HCT116 (cell line): ENCODE measurements at regions not wholly inside any gene's neighbourhood (a gene's known extent, or its start where the extent isn't known, plus 50 kb on each side); places are given as distances from the start of the nearest gene placed in this dataset.

Source experiments
- ATAC-seq: fragments of 200-7000 bp; cut with Tn5 transposase; 2 replicates; pipeline ENCODE4 v1.9.1; 2020; ENCODE audit warnings: mild to moderate bottlenecking, moderate library complexity
- BruUV-seq: library from RNA; stranded (reverse); fragments of 400-500 nt; replicated peaks from 2 replicates; lab custom pipeline; 2021; lab: Mats Ljungman, UMichigan
- CTCF ChIA-PET: fragments of 300-600 bp; sonication (Branson Sonifier 250); formaldehyde crosslinking; loops from one replicate; lab custom pipeline; 2021; ENCODE audit warnings: antibody characterized with exemption; lab: Charles Lee
- POLR2A ChIA-PET: fragments of 300-600, 350-600 bp; sonication (Branson Sonifier 250); formaldehyde crosslinking; loops from one replicate; lab custom pipeline; 2021; ENCODE audit warnings: antibody characterized with exemption; lab: Charles Lee
- RAD21 ChIA-PET, 2 experiments: fragments of 300-600 bp; sonication (Branson Sonifier 250); formaldehyde crosslinking; loops; one replicate each; lab custom pipeline; 2023; ENCODE audit warnings: low total read pairs in 2 of 2; ENCODE audit not compliant: uncharacterized antibody in 2 of 2, unreplicated experiment in 2 of 2, low non-redundant PET in 1 of 2; lab: Charles Lee
- DNase-seq: peaks from one replicate; pipeline ENCODE4 v3.0.0-alpha.2; 2010; ENCODE audit warnings: low read depth, low spot score
- H2AFZ ChIP-seq: fragments of 200-600 bp; shearing (Covaris generic), sonication (generic); 2 replicates; pipeline ENCODE4 v1.6.1; 2017; ENCODE audit warnings: low read depth, mixed run types, mixed read lengths, antibody characterized with exemption, low read length; ENCODE audit not compliant: poor library complexity, severe bottlenecking
- H3K27ac ChIP-seq: 2 replicates; pipeline ENCODE4 v1.5.1; 2012; ENCODE audit warnings: low read depth, low read length
- H3K27me3 ChIP-seq: fragments of 200-600 bp; sonication (generic); 2 replicates; pipeline ENCODE4 v1.6.1; 2016; ENCODE audit warnings: mixed run types, low read length, mixed read lengths; ENCODE audit not compliant: insufficient read depth
- H3K36me3 ChIP-seq, 2 experiments: fragments of 200-500 bp in 1 of 2; fragments of 200-600 bp in 1 of 2; sonication (Bioruptor generic) in 1 of 2; sonication (generic) in 1 of 2; 2 replicates each; pipeline versions ENCODE4 v1.5.1 to v1.6.1; 2014 to 2016; ENCODE audit warnings: low read length in 2 of 2, inconsistent platforms in 1 of 2, mixed read lengths in 1 of 2, mixed run types in 1 of 2; ENCODE audit not compliant: insufficient read depth in 2 of 2, control insufficient read depth in 1 of 2
- H3K4me1 ChIP-seq, 2 experiments: fragments of 200-600 bp in 1 of 2; sonication (generic) in 1 of 2; 2 replicates each; pipeline versions ENCODE4 v1.5.1 to v1.6.1; 2012 to 2017; ENCODE audit warnings: low read length in 2 of 2, inconsistent platforms in 1 of 2, mild to moderate bottlenecking in 1 of 2, mixed read lengths in 1 of 2, mixed run types in 1 of 2, moderate library complexity in 1 of 2; ENCODE audit not compliant: insufficient read depth in 2 of 2, control insufficient read depth in 1 of 2
- H3K4me2 ChIP-seq: fragments of 200-600 bp; sonication (generic); 2 replicates; pipeline ENCODE4 v1.6.1; 2017; ENCODE audit warnings: mixed run types, low read length, mixed read lengths
- H3K4me3 ChIP-seq, 2 experiments: fragments of 200-600 bp in 1 of 2; sonication (generic) in 1 of 2; replicated peaks in 1 of 2; 2 replicates each; pipeline ENCODE4 v1.5.1; 2011 to 2016; ENCODE audit warnings: low read length in 2 of 2, control low read depth in 1 of 2, low read depth in 1 of 2, mild to moderate bottlenecking in 1 of 2, mixed read lengths in 1 of 2, mixed run types in 1 of 2
- H3K79me2 ChIP-seq: fragments of 200-600 bp; sonication (generic); 2 replicates; pipeline ENCODE4 v1.6.1; 2017; ENCODE audit warnings: mild to moderate bottlenecking, mixed run types, low read length, moderate library complexity, mixed read lengths; ENCODE audit not compliant: insufficient read depth
- H3K9ac ChIP-seq: fragments of 200-600 bp; sonication (generic); 2 replicates; pipeline ENCODE4 v1.6.1; 2016; ENCODE audit warnings: low read length, mixed read lengths
- H3K9me2 ChIP-seq: fragments of 200-600 bp; sonication (generic), shearing (Covaris generic); 2 replicates; pipeline ENCODE4 v1.6.1; 2017; ENCODE audit warnings: mixed run types, mild to moderate bottlenecking, moderate library complexity; ENCODE audit not compliant: insufficient read depth
- H3K9me3 ChIP-seq, 2 experiments: fragments of 200-500 bp in 1 of 2; fragments of 200-600 bp in 1 of 2; sonication (Bioruptor generic) in 1 of 2; sonication (generic) in 1 of 2; 2 replicates each; pipeline ENCODE4 v1.6.1; 2014 to 2017; ENCODE audit warnings: low read length in 2 of 2, mixed read lengths in 2 of 2, inconsistent platforms in 1 of 2, low read depth in 1 of 2, mild to moderate bottlenecking in 1 of 2, mixed run types in 1 of 2, moderate library complexity in 1 of 2; ENCODE audit not compliant: control insufficient read depth in 1 of 2, insufficient read depth in 1 of 2
- H4K20me1 ChIP-seq: fragments of 200-600 bp; sonication (generic), shearing (Covaris generic); 2 replicates; pipeline ENCODE4 v1.6.1; 2017; ENCODE audit warnings: mixed run types, mild to moderate bottlenecking, moderate library complexity; ENCODE audit not compliant: insufficient read depth
- ATF3 ChIP-seq: IDR thresholded peaks from 2 replicates; pipeline ENCODE4 v1.6.1; 2012
- CBX3 ChIP-seq: IDR thresholded peaks from 2 replicates; pipeline ENCODE4 v1.6.1; 2012; ENCODE audit warnings: low read depth
- CEBPB ChIP-seq: IDR thresholded peaks from 2 replicates; pipeline ENCODE4 v1.6.1; 2012; ENCODE audit warnings: low read depth
- CTCF ChIP-seq, 3 experiments: fragments of 200-600 bp in 1 of 3; sonication (generic) in 1 of 3; IDR thresholded peaks in 2 of 3; conservative IDR thresholded peaks in 1 of 3; 2 replicates each; pipeline ENCODE4 v1.5.1; 2012 to 2017; ENCODE audit warnings: low read depth in 2 of 3, low read length in 2 of 3, antibody characterized with exemption in 1 of 3, borderline replicate concordance in 1 of 3, control low read depth in 1 of 3, mild to moderate bottlenecking in 1 of 3, mixed read lengths in 1 of 3, mixed run types in 1 of 3, moderate library complexity in 1 of 3; ENCODE audit not compliant: insufficient read depth in 1 of 3
- EGR1 ChIP-seq: IDR thresholded peaks from 2 replicates; pipeline ENCODE4 v1.6.1; 2012; ENCODE audit warnings: low read depth
- ELF1 ChIP-seq: IDR thresholded peaks from 2 replicates; pipeline ENCODE4 v1.6.1; 2012; ENCODE audit warnings: low read depth, borderline replicate concordance
- EZH2phosphoT487 ChIP-seq: fragments of 200-600 bp; IDR thresholded peaks from 2 replicates; pipeline ENCODE4 v1.6.1; 2018; ENCODE audit warnings: antibody characterized with exemption, borderline replicate concordance
- FOSL1 ChIP-seq: IDR thresholded peaks from 2 replicates; pipeline ENCODE4 v1.6.1; 2012; ENCODE audit warnings: low read depth
- JUND ChIP-seq: IDR thresholded peaks from 2 replicates; pipeline ENCODE4 v1.6.1; 2012
- MAX ChIP-seq: IDR thresholded peaks from 2 replicates; pipeline ENCODE4 v1.6.1; 2012
- POLR2A ChIP-seq: IDR thresholded peaks from 2 replicates; pipeline ENCODE4 v1.7.0; 2011; ENCODE audit warnings: borderline replicate concordance; ENCODE audit not compliant: insufficient read depth, insufficient read length; ENCODE audit errors: extremely low read depth
- RAD21 ChIP-seq: IDR thresholded peaks from 2 replicates; pipeline ENCODE4 v1.6.1; 2012; ENCODE audit warnings: low read depth, mild to moderate bottlenecking
- SIN3A ChIP-seq: IDR thresholded peaks from 2 replicates; pipeline ENCODE4 v1.6.1; 2012; ENCODE audit warnings: low read depth
- SP1 ChIP-seq: IDR thresholded peaks from 2 replicates; pipeline ENCODE4 v1.6.1; 2012; ENCODE audit warnings: low read depth
- SRF ChIP-seq: IDR thresholded peaks from 2 replicates; pipeline ENCODE4 v1.6.1; 2012; ENCODE audit warnings: low read depth
- TCF7L2 ChIP-seq: IDR thresholded peaks from 2 replicates; pipeline ENCODE4 v1.7.0; 2011; ENCODE audit warnings: borderline replicate concordance, inconsistent platforms; ENCODE audit not compliant: insufficient read depth, insufficient read length; ENCODE audit errors: extremely low read depth
- YY1 ChIP-seq: IDR thresholded peaks from 2 replicates; pipeline ENCODE4 v1.6.1; 2011; ENCODE audit warnings: low read length, low read depth, moderate library complexity, mild to moderate bottlenecking; ENCODE audit not compliant: insufficient replicate concordance; ENCODE audit errors: extremely low read depth
- ZFX ChIP-seq: fragments of 450-650 bp; IDR thresholded peaks from 2 replicates; pipeline ENCODE4 v1.6.1; 2017
- ZNF274 ChIP-seq: fragments of 200-500 bp; sonication (Bioruptor generic); IDR thresholded peaks from 2 replicates; pipeline ENCODE4 v1.6.1; 2014; ENCODE audit warnings: mild to moderate bottlenecking, low read depth, low read length, inconsistent platforms
- intact Hi-C: fragments of 100-400 bp; cut with micrococcal nuclease; formaldehyde crosslinking; loops from 2 replicates; pipeline ENCODE4 v1.10.0; 2022

- intact Hi-C loops = no loop called here
- H3K4me1 ChIP-seq = no peaks in the 10 kb centered on the region
- no peak overlapping the region for H3K4me2 ChIP-seq
- no peaks in the 10 kb centered on the region for H3K79me2 ChIP-seq
- DNase-seq (no peak), ATAC-seq (no peak)
- TF ChIP-seq MAX = no peak
- TF ChIP-seq EGR1 = no peak
- TF ChIP-seq JUND = no peak
- TF ChIP-seq YY1 = no peak
- no peak for TF ChIP-seq ELF1
- TF ChIP-seq TCF7L2 = no peak
- no peak for TF ChIP-seq SP1
- no peak for TF ChIP-seq ZNF274
- TF ChIP-seq CBX3 = no peak
- H3K36me3 ChIP-seq = no peaks in the 10 kb centered on the region
- BruUV-seq = no TSS peak
- RAD21 ChIA-PET = no interaction called here
- POLR2A ChIA-PET = no interaction called here
- no peak overlapping the region for H2AFZ ChIP-seq
- H3K9me2 ChIP-seq = no peaks in the 10 kb centered on the region
- H3K27me3 ChIP-seq = no peaks in the 10 kb centered on the region
- H3K27ac ChIP-seq = no peak overlapping the region
- peaks cover 0 to 4% of the 10 kb centered on the region in 2 experiments; a peak in 1 of 4 replicates for H3K9me3 ChIP-seq
- H3K9ac ChIP-seq = no peak overlapping the region
- H4K20me1 ChIP-seq = no peaks in the 10 kb centered on the region
- no peak overlapping the region for H3K4me3 ChIP-seq
- CTCF ChIA-PET = no interaction called here
Observed at GRCh38 chr13:86425170-86425815, 626.1 kb upstream of the SLITRK6 start.

GRCh38 chr13:86426437-86426836 is 627.2 kb upstream of the SLITRK6 start:
- ChIA-PET POLR2A (no interaction called here), CTCF (no interaction called here), RAD21 (no interaction called here)
- H3K9ac ChIP-seq = no peak overlapping the region
- H3K4me3 ChIP-seq = no peak overlapping the region
- H4K20me1 ChIP-seq = no peaks in the 10 kb centered on the region
- H3K79me2 ChIP-seq = no peaks in the 10 kb centered on the region
- DNase-seq = no peak
- H3K27me3 ChIP-seq = no peaks in the 10 kb centered on the region
- ATAC-seq = no peak
- peaks cover 0 to 4% of the 10 kb centered on the region in 2 experiments; a peak in 1 of 4 replicates for H3K9me3 ChIP-seq
- no peak overlapping the region for H3K27ac ChIP-seq
- no TSS peak for BruUV-seq
- intact Hi-C loops = no loop called here
- H2AFZ ChIP-seq = no peak overlapping the region
- no peaks in the 10 kb centered on the region for H3K36me3 ChIP-seq
- H3K4me2 ChIP-seq = no peak overlapping the region
- H3K4me1 ChIP-seq = no peaks in the 10 kb centered on the region
- no peaks in the 10 kb centered on the region for H3K9me2 ChIP-seq
- TF ChIP-seq FOSL1 = no peak
- TF ChIP-seq EZH2phosphoT487 = no peak
- TF ChIP-seq SIN3A = no peak
- no peak for TF ChIP-seq ZFX
- no peak for TF ChIP-seq SRF
- no peak for TF ChIP-seq CEBPB
- TF ChIP-seq RAD21 = no peak
- TF ChIP-seq ATF3 = no peak
- no peak for TF ChIP-seq JUND
- no peak for TF ChIP-seq TCF7L2
- no peak for TF ChIP-seq CTCF (IDR thresholded peaks at IDR 0.05 in 2 of 3, conservative IDR thresholded peaks at IDR 0.05 in 1 of 3; ENCODE audit: borderline replicate concordance in 1 of 3, insufficient read depth in 1 of 3, low read depth in 2 of 3, low read length in 2 of 3)
- TF ChIP-seq POLR2A = no peak
